Transverse colon (tissue), 4 donors: ENCODE measurements at regions not wholly inside any gene's neighbourhood (a gene's known extent, or its start where the extent isn't known, plus 50 kb on each side); places are given as distances from the start of the nearest gene placed in this dataset.

Experiments used
- DNase-seq: peaks from one replicate; pipeline ENCODE4 v3.0.0-alpha.2; 2019
- H3K27ac ChIP-seq, 4 donors: fragments of 200-600 bp; sonication (generic); 2 replicates each; pipeline ENCODE4 v1.5.1; 2016 to 2018; ENCODE audit warnings: inconsistent platforms in 4 of 4
- H3K27me3 ChIP-seq: fragments of 200-600 bp; sonication (generic); 2 replicates; pipeline ENCODE4 v1.5.1; 2017; ENCODE audit warnings: inconsistent platforms
- H3K36me3 ChIP-seq, 4 donors: fragments of 200-600 bp; sonication (generic); 2 replicates each; pipeline ENCODE4 v1.5.1; 2017 to 2019; ENCODE audit warnings: inconsistent platforms in 4 of 4
- H3K4me1 ChIP-seq, 4 donors: fragments of 200-600 bp; sonication (generic); 2 replicates each; pipeline ENCODE4 v1.5.1; 2017 to 2020; ENCODE audit warnings: inconsistent platforms in 4 of 4
- H3K4me3 ChIP-seq, 4 donors: fragments of 200-600 bp; sonication (generic); 1 replicate in 1 of 4; 2 replicates in 3 of 4; pipeline versions ENCODE4 v1.5.1 to v1.6.1; 2017 to 2019; ENCODE audit warnings: inconsistent platforms in 4 of 4
- H3K9me3 ChIP-seq, 2 donors: fragments of 200-600 bp; sonication (generic); 2 replicates each; pipeline ENCODE4 v1.5.1; 2017 to 2019; ENCODE audit warnings: inconsistent platforms in 2 of 2
- EP300 ChIP-seq: sonication (generic); formaldehyde crosslinking; IDR thresholded peaks from one replicate; pipeline ENCODE4 v1.6.1; 2017; ENCODE audit warnings: antibody characterized with exemption, low read depth
- POLR2A ChIP-seq: fragments of 450-650 bp; IDR thresholded peaks from one replicate; pipeline ENCODE4 v1.6.1; 2016; ENCODE audit warnings: antibody characterized with exemption, mild to moderate bottlenecking, moderate library complexity
- POLR2AphosphoS5 ChIP-seq, 3 donors: sonication (generic); formaldehyde crosslinking; IDR thresholded peaks; one replicate each; pipeline ENCODE4 v1.6.1; 2016; ENCODE audit warnings: antibody characterized with exemption in 3 of 3
- WGBS, 2 donors: methylation state at CpG; one replicate each; pipeline ENCODE4 v1.1.5; 2018; ENCODE audit warnings: low coverage in 1 of 2; 5-methylcytosine and 5-hydroxymethylcytosine counted together
- in situ Hi-C, 4 donors: fragments of 200-750 bp; cut with MboI; loops; one replicate each; pipeline versions ENCODE4 v1.15.0 to v1.15.1; 2017; ENCODE audit warnings: low sequenced_read_pairs in 3 of 4, low pct_ligation_motif_present in 1 of 4, low pct_unique_long_range_greater_than_20kb in 1 of 4
- intact Hi-C: fragments of 100-400 bp; cut with DNase I; formaldehyde crosslinking; loops from one replicate; pipeline ENCODE4 v1.15.1; 2023; ENCODE audit warnings: low total_unique reads
- TF ChIP-seq, protein P1 (sequence below), 5 experiments: fragments of 200-600 bp in 3 of 5; fragments of 450-650 bp in 2 of 5; sonication (generic) in 3 of 5; IDR thresholded peaks; 1 replicate in 2 of 5; 2 replicates in 3 of 5; pipeline ENCODE4 v1.5.1; 2016 to 2017; ENCODE audit warnings: antibody characterized with exemption in 5 of 5, inconsistent platforms in 3 of 5, mild to moderate bottlenecking in 2 of 5, moderate library complexity in 1 of 5

- peaks cover 0 to 5% (median 2%) of the 10 kb centered on the region in 4 donors for H3K4me1 ChIP-seq
- no peak overlapping the region for H3K4me3 ChIP-seq
- H3K9me3 ChIP-seq, result no peaks in the 10 kb centered on the region
- no peaks in the 10 kb centered on the region for H3K27me3 ChIP-seq
- 75 to 78% methylated on average over 4 to 6 of the region's 6 CpGs for WGBS, 2 donors
- no peaks in the 10 kb centered on the region for H3K36me3 ChIP-seq
- peak; percentile 27 for DNase-seq
- in situ Hi-C loops (no loop called here), intact Hi-C loops (no loop called here)
- H3K27ac ChIP-seq, result no peak overlapping the region
- TF ChIP-seq, protein P1, sequence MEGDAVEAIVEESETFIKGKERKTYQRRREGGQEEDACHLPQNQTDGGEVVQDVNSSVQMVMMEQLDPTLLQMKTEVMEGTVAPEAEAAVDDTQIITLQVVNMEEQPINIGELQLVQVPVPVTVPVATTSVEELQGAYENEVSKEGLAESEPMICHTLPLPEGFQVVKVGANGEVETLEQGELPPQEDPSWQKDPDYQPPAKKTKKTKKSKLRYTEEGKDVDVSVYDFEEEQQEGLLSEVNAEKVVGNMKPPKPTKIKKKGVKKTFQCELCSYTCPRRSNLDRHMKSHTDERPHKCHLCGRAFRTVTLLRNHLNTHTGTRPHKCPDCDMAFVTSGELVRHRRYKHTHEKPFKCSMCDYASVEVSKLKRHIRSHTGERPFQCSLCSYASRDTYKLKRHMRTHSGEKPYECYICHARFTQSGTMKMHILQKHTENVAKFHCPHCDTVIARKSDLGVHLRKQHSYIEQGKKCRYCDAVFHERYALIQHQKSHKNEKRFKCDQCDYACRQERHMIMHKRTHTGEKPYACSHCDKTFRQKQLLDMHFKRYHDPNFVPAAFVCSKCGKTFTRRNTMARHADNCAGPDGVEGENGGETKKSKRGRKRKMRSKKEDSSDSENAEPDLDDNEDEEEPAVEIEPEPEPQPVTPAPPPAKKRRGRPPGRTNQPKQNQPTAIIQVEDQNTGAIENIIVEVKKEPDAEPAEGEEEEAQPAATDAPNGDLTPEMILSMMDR (IDR thresholded peaks at IDR 0.05), result no peak
- TF ChIP-seq POLR2A, result no peak
- TF ChIP-seq EP300, result no peak
- TF ChIP-seq POLR2AphosphoS5 (IDR thresholded peaks at IDR 0.05), result no peak
These were observed 243.7 kb upstream of the RREB1 start for GRCh38 chr6:6863970-6864639.

DNA sequence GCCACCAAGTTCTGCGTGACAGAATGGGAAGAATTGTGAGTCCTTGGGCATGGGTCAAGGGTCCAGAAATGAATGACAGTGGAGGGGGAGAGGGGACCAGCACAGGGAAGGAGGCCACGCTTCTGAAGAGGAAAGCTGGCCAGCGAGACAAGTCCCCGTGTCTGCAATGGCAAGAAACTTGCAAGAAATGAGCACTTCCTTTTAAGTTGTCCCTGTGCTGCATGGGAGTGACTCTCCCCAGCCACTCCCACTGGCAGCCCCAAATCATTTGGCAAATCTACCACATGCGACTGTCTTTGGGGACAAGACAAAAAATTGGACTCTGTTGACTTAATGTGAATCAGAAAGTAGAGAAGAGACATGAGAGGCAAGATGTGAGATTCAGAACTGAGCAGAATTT lies 242.2 kb upstream of the RREB1 start:
- 79 to 85% methylated on average over 3 to 5 of the region's 5 CpGs for WGBS, 2 donors
- Histone ChIP-seq H3K27ac (no peak overlapping the region), H3K27me3 (no peaks in the 10 kb centered on the region), H3K36me3 (no peaks in the 10 kb centered on the region), H3K4me1 (peaks cover 0 to 5% (median 2%) of the 10 kb centered on the region in 4 donors), H3K4me3 (no peak overlapping the region), H3K9me3 (no peaks in the 10 kb centered on the region)
- in situ Hi-C loops (no loop called here), intact Hi-C loops (no loop called here)
- TF ChIP-seq, protein P1 (IDR thresholded peaks at IDR 0.05), result no peak
- TF ChIP-seq POLR2AphosphoS5 (IDR thresholded peaks at IDR 0.05), result no peak
- TF ChIP-seq EP300, result no peak
- no peak for TF ChIP-seq POLR2A
- no peak for DNase-seq

DNA sequence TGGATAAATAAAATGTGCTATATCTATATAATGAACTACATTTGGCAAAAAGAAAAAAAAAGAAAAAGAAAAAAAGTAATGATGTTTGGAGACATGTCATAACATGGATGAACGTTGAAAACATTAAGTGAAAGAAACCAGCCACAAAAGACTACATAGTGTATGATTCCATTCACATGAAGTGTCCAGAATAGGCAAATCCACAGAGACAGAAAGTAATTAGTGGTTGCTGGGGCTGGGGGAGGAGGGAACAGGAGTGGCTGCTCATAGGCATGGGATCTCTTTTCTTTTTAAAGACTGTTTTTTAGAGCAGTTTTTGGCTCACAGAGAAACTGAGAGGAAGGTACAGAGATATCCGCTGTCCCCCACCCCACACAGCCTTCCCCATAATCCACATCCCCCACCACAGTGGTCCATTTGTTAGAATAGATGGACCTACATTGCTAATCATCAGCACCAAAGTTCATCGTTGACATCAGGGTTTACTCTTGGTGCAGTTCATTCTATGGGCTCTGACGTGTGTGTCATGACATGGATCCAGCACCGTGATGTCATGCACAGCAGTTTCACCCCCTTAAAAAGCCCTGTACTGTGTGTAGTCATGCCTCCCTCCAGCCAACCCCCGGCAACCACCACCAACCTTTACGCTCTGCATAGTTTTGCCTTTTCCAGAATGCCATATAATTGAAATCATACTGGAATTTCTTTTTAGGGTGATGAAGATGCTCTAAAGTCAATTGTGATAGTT lies 240.9 kb upstream of the RREB1 start:
- H3K4me3 ChIP-seq, result no peak overlapping the region
- in situ Hi-C loops, result no loop called here
- TF ChIP-seq EP300 (no peak), POLR2A (no peak), POLR2AphosphoS5 (IDR thresholded peaks at IDR 0.05) (no peak)
- TF ChIP-seq, protein P1 (IDR thresholded peaks at IDR 0.05), result no peak
- no peak overlapping the region for H3K27ac ChIP-seq
- peaks cover 0 to 2% (median under 1%) of the 10 kb centered on the region in 4 donors for H3K4me1 ChIP-seq
- WGBS, 2 donors, result 27 to 82% methylated on average over 1 to 7 of the region's 7 CpGs
- no peak for DNase-seq
- no peaks in the 10 kb centered on the region for H3K27me3 ChIP-seq
- intact Hi-C loops, result no loop called here
- H3K9me3 ChIP-seq, result no peaks in the 10 kb centered on the region
- H3K36me3 ChIP-seq, result no peaks in the 10 kb centered on the region

- intact Hi-C loops (no loop called here), in situ Hi-C loops (no loop called here)
- no peaks in the 10 kb centered on the region for H3K36me3 ChIP-seq
These were observed 240.4 kb upstream of the RREB1 start for GRCh38 chr6:6867404-6867799.

More at GRCh38 chr6:6867404-6867799, 240.4 kb upstream of the RREB1 start:
- no peaks in the 10 kb centered on the region for H3K27me3 ChIP-seq
- H3K9me3 ChIP-seq, result no peaks in the 10 kb centered on the region
- no peaks in the 10 kb centered on the region for H3K4me1 ChIP-seq
- 79 to 94% methylated on average over 3 to 4 of the region's 4 CpGs for WGBS, 2 donors
- H3K4me3 ChIP-seq, result no peak overlapping the region
- DNase-seq, result no peak
- TF ChIP-seq POLR2A (no peak), EP300 (no peak), POLR2AphosphoS5 (IDR thresholded peaks at IDR 0.05) (no peak)
- TF ChIP-seq, protein P1 (IDR thresholded peaks at IDR 0.05), result no peak
- no peak overlapping the region for H3K27ac ChIP-seq
